ENCODE measurements at regions not wholly inside any gene's neighbourhood (a gene's known extent, or its start where the extent isn't known, plus 50 kb on each side); places are given as distances from the start of the nearest gene placed in this dataset.

- TF ChIP-seq POLR2A (IDR thresholded peaks at IDR 0.05; ENCODE audit: low read depth, low read length) (no peak), POLR2AphosphoS5 (IDR thresholded peaks at IDR 0.05; ENCODE audit: low read depth, low read length) (no peak)
Measured at GRCh38 chr9:88890546-88890945, 100.7 kb upstream of the S1PR3 start.
